ENCODE measurements at regions not wholly inside any gene's neighbourhood (a gene's known extent, or its start where the extent isn't known, plus 50 kb on each side); places are given as distances from the start of the nearest gene placed in this dataset.
"Not testable (repeated sequence)": the region's sequence is repeated elsewhere in the genome, so short reads cannot be mapped to it uniquely, and the experiment has no call there.

GRCh38 chr3:194014756-194015155 lies 121.2 kb upstream of the HES1 start:
- no peak for DNase-seq (ENCODE audit: low read depth in 2 of 2)

- no peak for DNase-seq (ENCODE audit: low read depth in 2 of 2)
These were observed 116.4 kb upstream of the HES1 start for GRCh38 chr3:194019398-194020165.

GRCh38 chr3:194022052-194022451 lies 113.9 kb upstream of the HES1 start:
- no peak for DNase-seq (ENCODE audit: low read depth in 2 of 2)

- no peak for DNase-seq (ENCODE audit: low read depth in 2 of 2)
These were observed 113.1 kb upstream of the HES1 start for GRCh38 chr3:194022816-194023215.

GRCh38 chr3:194023501-194024280 lies 112.3 kb upstream of the HES1 start:
- DNase-seq (ENCODE audit: low read depth in 2 of 2) = no peak

DNA sequence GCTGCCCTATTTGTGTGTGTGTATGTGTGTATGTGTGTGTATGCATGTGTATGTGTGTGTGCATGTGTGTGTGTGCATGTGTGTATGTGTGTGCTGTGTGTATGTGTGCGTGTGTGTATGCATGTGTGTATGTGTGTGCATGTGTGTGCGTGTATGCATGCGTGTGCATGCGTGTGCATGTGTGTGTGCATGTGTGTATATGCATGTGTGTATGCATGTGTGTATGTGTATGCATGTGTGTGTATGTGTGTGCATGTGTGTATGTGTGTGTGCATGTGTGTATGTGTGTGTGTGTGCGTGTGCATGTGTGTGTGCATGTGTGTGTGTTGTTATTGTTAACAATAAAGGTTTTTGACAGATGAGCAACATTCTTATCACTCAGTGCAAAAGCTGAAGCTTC lies 110.8 kb upstream of the HES1 start:
- DNase-seq (ENCODE audit: low read depth in 2 of 2) = no peak

GRCh38 chr3:194025951-194026350 lies 110.0 kb upstream of the HES1 start:
- no peak for DNase-seq (ENCODE audit: low read depth in 2 of 2)

- DNase-seq (ENCODE audit: low read depth in 2 of 2) = no peak
These were observed 107.4 kb upstream of the HES1 start for GRCh38 chr3:194028434-194029004.

DNA sequence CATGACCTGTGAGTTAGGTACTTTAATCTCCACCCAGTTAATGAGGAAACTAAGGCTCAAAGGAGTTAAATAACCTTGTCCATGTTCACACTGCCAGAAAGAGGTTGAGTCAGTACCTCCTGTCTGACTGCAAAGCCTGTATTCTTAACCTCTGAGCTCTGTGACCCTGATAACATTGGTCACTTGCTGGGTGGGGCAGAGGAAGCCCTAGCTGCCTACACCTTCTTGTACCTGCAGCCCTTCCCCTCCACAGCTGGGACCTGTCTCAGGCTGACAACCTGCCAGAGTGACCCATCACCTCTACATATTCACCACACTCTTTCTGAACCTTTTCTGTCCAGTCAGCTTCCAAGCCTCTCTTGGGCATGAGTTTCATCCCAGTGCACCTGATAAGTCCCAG lies 106.1 kb upstream of the HES1 start:
- no peak for DNase-seq (ENCODE audit: low read depth in 2 of 2)

DNA sequence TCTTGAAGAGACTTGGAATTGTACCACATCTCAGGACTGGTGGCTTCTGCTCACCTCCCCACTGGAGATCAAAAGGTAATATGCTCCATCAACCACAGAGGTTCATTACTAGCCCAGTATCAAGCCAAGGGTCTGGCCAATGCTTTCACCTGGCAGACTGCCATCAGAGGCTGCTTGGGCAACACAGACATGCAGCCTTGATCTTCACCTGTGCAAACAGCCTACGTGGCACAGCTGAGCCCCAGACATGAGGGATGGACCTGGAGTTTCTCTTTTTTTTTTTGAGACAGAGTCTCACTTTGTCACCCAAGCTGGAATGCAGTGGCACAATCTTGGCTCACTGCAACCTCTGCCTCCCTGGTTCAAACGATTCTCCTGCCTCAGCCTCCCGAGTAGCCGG lies 105.6 kb upstream of the HES1 start:
- no peak for DNase-seq (ENCODE audit: low read depth in 2 of 2)

DNA sequence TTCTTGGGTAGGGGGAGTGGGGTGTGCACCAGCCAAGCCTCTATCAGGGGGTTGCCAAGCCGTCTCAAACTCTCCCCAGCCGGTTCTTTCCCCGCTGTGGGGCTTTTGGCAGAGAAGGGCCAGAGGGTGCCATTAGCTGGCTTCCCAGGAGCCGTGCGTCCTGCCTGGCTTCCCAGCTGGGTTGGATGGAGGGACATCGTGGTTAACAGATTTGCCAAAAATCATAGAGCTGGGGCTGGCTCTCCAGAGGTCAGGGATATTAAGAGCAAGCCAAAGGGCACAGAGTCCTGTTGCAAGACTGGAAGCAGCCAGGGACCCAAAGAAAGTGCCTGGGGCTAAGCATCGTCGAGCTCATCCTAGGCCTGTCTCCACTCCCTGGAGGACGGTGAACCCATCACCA lies 104.6 kb upstream of the HES1 start:
- DNase-seq (ENCODE audit: low read depth in 2 of 2) = no peak

DNA sequence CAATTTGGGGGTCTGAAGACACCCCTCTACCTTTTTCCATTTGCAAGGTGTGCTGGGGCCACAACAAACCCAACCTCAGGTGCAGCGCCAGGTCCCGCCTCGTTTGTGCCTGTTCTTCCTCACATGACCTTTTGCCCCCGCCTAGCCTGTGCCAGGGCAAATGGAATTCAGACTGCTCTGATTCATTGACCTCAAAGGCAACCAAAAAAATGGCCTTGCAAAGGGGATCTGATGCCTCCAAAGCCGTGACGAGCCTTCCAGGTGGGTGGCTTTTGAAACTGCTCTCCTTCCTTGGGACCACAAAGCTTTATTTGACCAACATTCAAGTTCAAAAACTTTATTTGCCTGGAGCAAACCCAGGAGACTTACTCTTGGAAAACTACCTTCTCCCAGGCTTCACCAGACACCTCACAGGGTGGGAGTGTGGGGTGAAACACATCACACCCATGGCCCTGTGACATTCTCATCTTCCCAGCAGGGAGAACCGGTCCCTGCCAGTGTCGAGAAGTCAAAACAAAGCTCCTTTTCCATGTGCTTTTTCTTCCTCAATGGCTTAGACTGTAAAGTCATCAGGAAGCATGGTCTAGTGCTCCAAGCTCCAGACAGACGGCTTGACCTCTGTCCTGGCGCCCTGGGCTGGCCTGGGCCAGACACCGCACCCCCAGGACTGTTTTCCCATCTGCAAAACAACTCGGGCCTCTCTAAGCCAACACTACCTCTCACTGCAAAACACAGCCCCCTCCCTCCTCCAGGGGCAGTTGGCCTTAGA lies 103.9 kb upstream of the HES1 start:
- DNase-seq (ENCODE audit: low read depth in 2 of 2) = no peak

DNA sequence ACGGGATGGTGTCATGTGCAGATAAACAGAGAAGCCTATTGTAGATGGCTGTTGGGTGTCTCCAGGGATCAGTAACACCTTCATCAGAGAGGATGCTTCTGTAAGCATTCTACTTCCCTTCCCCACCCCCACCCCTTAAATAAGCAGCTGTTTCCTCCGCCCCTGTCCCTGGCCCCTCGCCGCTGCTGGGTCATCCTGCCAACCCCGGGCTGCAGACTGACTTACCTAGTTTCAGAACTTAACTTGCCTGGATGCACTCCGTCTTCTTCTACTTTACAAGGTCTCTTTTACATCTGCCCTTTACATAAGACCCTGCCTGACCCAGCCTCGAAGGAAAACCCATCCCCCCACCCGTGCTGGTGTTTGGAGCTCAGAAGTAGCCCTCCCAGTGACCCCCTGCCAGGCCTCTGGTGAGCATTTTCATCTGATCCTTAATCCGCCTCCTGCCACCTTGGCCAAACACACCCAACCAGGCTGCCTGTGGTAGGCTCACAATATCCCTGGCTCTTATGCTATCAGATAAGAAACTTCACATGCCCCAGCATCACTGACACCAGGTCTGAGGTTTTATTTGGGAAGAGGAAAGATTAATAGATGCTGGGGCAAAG lies 103.0 kb upstream of the HES1 start:
- DNase-seq (ENCODE audit: low read depth in 2 of 2) = no peak

DNA sequence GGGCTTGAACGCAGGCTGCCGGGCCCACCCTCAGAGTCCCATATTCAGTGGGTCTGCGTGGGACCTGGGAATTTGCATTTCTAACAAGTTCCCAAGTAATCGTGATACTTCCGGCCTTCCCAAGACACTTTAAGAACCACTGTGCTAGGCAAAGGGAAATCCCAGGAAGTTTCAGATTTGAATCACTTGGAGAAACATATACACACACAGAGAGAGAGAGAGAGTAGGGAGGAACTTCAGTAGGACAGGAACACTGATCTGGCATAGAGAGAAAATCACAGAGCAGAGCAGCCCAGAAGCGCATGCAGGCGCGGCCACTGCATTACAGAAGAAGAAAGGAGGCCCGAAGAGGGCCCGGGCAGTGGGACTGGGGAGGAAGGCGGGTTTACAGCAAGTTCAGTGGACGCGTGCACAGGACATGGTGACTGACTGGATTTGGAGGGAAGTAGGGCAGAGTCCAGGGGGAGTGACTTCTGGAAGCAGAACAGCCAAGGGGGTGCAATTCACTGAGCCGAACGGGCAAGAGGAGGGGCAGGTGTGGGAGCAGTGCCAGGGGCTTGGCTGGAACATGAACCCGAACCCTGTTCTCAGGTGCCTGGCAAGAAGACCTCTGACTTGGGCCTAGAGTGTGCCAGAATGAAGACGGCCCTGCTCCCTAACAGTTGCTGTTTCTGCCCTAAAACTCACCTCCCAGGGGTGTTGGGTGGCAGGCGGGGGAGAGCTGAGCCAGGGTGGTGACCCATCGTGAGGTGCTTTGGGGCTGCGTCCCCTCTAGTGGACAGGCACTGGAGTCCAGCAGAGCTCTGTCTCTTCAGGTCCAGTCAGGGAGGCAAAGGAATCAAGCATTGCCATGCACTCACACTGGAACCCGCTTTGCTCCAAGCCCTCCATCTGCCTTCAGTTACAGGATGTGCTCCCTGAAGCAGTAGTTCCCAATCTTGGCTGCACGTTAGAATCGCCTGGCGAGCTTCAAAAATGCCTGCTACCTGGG lies 101.3 kb upstream of the HES1 start:
- no peak for DNase-seq (ENCODE audit: low read depth in 2 of 2)

DNA sequence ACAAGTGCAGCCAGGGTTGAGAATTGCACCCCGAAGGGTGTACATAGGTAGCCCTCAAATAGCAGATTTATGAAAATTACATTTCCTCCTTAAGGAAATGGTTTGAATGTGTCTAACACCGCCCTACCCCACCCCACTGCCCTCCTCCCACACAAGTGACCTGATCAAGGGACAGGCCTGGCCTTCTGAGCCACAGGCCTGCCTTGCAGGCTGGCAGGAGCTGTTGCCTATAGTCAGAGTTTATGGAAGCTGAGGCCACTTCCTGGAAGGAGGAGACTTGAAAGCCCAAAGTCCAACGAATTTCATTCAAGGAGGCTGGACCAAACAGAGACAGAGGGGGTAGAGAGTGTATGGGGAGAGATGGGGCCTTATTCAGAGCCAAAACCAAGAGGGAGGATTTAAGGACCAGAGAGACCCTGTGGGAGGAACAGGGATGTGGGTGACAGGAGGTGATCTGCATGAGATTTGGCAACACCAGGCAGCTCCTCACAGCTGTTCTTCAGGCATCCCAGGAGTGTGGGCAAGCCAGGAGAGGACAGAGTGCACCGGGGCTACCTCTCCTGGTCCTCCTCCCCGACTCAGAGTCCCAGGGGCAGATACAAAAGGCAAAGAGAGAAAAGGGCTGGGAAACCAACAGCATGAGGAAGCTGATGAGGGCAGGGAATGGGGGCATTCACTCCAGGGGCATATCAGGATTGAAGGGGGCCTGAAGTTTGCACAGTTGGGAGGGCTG lies 100.4 kb upstream of the HES1 start:
- no peak for DNase-seq (ENCODE audit: low read depth in 2 of 2)

DNA sequence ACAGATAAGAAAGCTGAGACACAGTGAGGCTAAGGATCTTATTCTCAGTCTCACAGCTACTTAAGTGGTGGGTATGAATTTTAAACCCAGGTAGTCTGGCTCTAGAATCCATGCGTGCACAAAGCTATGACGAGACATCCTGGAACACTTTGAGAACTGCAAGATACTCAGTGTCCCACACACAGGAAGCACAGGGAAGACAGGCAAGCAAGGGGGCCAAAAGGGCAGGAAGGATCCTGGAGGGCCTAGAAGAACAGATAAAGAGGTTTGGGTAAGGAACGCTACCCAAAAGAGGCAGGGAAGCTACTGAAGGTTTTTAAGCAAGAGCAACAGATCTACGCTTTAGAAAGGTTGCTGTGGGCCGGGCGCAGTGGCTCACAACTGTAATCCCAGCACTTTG lies 99.1 kb upstream of the HES1 start:
- DNase-seq (ENCODE audit: low read depth in 2 of 2) = no peak

DNA sequence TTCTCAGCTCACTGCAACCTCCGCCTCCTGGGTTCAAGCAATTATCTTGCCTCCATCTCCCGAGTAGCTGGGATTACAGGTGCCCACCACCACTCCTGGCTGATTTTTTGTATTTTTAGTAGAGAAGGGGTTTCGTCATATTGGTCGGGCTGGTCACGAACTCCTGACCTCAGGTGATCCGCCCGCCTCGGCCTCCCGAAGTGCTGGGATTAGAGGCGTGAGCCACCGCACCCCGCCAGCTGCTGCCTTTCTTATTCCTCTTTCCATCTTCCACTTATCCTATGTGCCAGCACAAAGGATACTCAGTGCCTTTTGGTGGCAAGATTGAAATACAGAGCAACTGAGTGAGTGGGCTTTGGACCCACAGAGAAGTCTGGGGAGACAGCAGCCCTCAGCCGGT lies 97.6 kb upstream of the HES1 start:
- not testable (repeated sequence) for DNase-seq (ENCODE audit: low read depth in 2 of 2)

- no peak for DNase-seq (ENCODE audit: low read depth in 2 of 2)
These were observed 97.0 kb upstream of the HES1 start for GRCh38 chr3:194038960-194039359.

DNA sequence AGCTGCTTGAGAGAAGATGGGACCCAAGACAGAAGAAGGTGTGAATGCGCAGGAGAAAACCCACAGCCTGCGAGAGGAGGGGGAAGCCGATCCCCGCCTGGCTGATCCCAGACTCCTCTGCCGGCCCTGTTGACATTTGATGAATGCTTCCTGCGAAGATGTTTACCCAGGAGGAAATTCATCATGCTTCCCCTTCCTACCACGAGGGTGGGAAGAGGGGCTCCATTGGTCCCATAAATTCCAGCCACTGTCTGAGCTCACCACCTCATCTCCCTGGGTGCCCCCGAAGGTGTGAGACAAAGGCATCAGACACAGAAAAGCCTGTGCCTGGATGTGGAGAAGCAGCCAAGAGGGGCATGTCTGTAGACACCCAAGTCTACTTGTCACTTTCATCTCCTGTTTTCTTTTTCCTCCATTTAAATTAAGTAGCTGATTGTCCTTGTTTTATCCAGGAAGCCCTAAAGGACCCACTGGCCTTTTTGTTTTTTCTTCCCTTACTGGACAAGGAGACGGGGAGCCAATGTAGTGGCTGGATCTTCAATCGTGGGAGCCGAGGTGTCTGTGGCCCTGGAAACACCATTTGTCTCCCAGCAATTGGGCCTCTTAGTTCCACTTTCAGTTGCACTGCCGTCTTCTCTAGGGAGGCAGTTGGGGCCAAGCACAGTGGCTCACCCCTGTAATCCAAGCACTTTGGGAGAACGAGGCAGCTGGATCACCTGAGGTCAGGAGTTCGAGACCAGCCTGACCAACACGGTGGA lies 95.3 kb upstream of the HES1 start:
- no peak for DNase-seq (ENCODE audit: low read depth in 2 of 2)
